Left lung (tissue), 4 donors: ENCODE measurements at regions not wholly inside any gene's neighbourhood (a gene's known extent, or its start where the extent isn't known, plus 50 kb on each side); places are given as distances from the start of the nearest gene placed in this dataset.

Experiments used
- ATAC-seq: fragments of 200-7000 bp; cut with Tn5 transposase; one replicate; pipeline ENCODE4 v1.9.1; 2020; ENCODE audit warnings: moderate library complexity
- DNase-seq, 4 donors: peaks; one replicate each; pipeline ENCODE4 v3.0.0-alpha.2; 2013 to 2020
- H3K27ac ChIP-seq, 2 donors: fragments of 200-600 bp; sonication (generic) in 1 of 2; one replicate each; pipeline versions ENCODE4 v1.5.0 to v1.8.0; 2020 to 2021
- H3K27me3 ChIP-seq, 2 donors: fragments of 200-600 bp; sonication (generic) in 1 of 2; one replicate each; pipeline versions ENCODE4 v1.5.0 to v1.8.0; 2020 to 2021
- H3K36me3 ChIP-seq, 2 donors: fragments of 200-600 bp; sonication (generic) in 1 of 2; one replicate each; pipeline versions ENCODE4 v1.5.0 to v1.8.0; 2020 to 2021
- H3K4me1 ChIP-seq, 2 donors: fragments of 200-600 bp; one replicate each; pipeline ENCODE4 v1.8.0; 2021
- H3K4me3 ChIP-seq, 2 donors: fragments of 200-600 bp; sonication (generic) in 1 of 2; one replicate each; pipeline versions ENCODE4 v1.5.0 to v1.8.0; 2020 to 2021; ENCODE audit warnings: mild to moderate bottlenecking in 1 of 2
- H3K9me3 ChIP-seq, 2 donors: fragments of 200-600 bp; sonication (generic) in 1 of 2; one replicate each; pipeline versions ENCODE4 v1.5.0 to v1.8.0; 2020 to 2021
- CTCF ChIP-seq, 2 donors: fragments of 200-600 bp; sonication (generic) in 1 of 2; IDR thresholded peaks; one replicate each; pipeline versions ENCODE4 v1.5.0 to v1.8.0; 2021; ENCODE audit warnings: antibody characterized with exemption in 2 of 2
- intact Hi-C, 2 donors: fragments of 100-400 bp; cut with DNase I; formaldehyde crosslinking; loops; one replicate each; pipeline versions ENCODE4 v1.11.2 to v1.14.2; 2022
- donor health status: DM: no; HTN: yes; CAD: no.
- donor health status: DM: no; HTN: no; CAD: no.

- Histone ChIP-seq H3K27me3 (peaks cover 0 to 23% of the 10 kb centered on the region in 2 donors), H3K27ac (no peak overlapping the region), H3K4me3 (no peak overlapping the region), H3K4me1 (no peaks in the 10 kb centered on the region), H3K36me3 (no peaks in the 10 kb centered on the region), H3K9me3 (no peaks in the 10 kb centered on the region)
- intact Hi-C loops, result no loop called here
- no peak for DNase-seq
- no peak for ATAC-seq
- TF ChIP-seq CTCF (IDR thresholded peaks at IDR 0.05), result no peak
Observed at GRCh38 chr15:79623488-79623887, 191.4 kb downstream of the MINAR1 start.

- intact Hi-C loops, result no loop called here
- TF ChIP-seq CTCF (IDR thresholded peaks at IDR 0.05), result no peak
- Histone ChIP-seq H3K27me3 (peaks cover 0 to 15% of the 10 kb centered on the region in 2 donors), H3K36me3 (no peaks in the 10 kb centered on the region), H3K9me3 (peaks cover 0 to 11% of the 10 kb centered on the region in 2 donors), H3K4me1 (no peaks in the 10 kb centered on the region), H3K4me3 (no peak overlapping the region), H3K27ac (no peak overlapping the region)
- peak; percentile 66 for ATAC-seq
- DNase-seq, result peak in 1 of 4 donors; percentile 41
Observed at GRCh38 chr15:79629687-79630086, 197.6 kb downstream of the MINAR1 start.

- intact Hi-C loops, result no loop called here
- TF ChIP-seq CTCF (IDR thresholded peaks at IDR 0.05), result no peak
- Histone ChIP-seq H3K27ac (no peak overlapping the region), H3K27me3 (peaks cover 0 to 3% of the 10 kb centered on the region in 2 donors), H3K9me3 (peaks cover 0 to 11% of the 10 kb centered on the region in 2 donors), H3K36me3 (no peaks in the 10 kb centered on the region), H3K4me1 (no peaks in the 10 kb centered on the region), H3K4me3 (no peak overlapping the region)
- ATAC-seq (no peak), DNase-seq (no peak)
Observed at GRCh38 chr15:79632457-79632856, 200.3 kb downstream of the MINAR1 start.

- no peak for TF ChIP-seq CTCF (IDR thresholded peaks at IDR 0.05)
- ATAC-seq (no peak), DNase-seq (no peak)
- Histone ChIP-seq H3K27ac (no peak overlapping the region), H3K9me3 (peaks cover 0 to 11% of the 10 kb centered on the region in 2 donors), H3K27me3 (no peaks in the 10 kb centered on the region), H3K4me1 (no peaks in the 10 kb centered on the region), H3K36me3 (no peaks in the 10 kb centered on the region), H3K4me3 (no peak overlapping the region)
- intact Hi-C loops, result no loop called here
Observed at GRCh38 chr15:79635149-79635771, 203.1 kb downstream of the MINAR1 start.

- H3K27ac ChIP-seq, result no peak overlapping the region
- TF ChIP-seq CTCF (IDR thresholded peaks at IDR 0.05), result no peak
- H3K36me3 ChIP-seq, result no peaks in the 10 kb centered on the region
- ATAC-seq, result no peak
- no peak for DNase-seq
- no peaks in the 10 kb centered on the region for H3K27me3 ChIP-seq
- H3K4me1 ChIP-seq, result no peaks in the 10 kb centered on the region
- H3K4me3 ChIP-seq, result no peak overlapping the region
- peaks cover 0 to 11% of the 10 kb centered on the region in 2 donors for H3K9me3 ChIP-seq
- intact Hi-C loops, result no loop called here
Observed at GRCh38 chr15:79635897-79636561, 203.9 kb downstream of the MINAR1 start.
